NCI-H128 (cell line): ENCODE measurements at regions not wholly inside any gene's neighbourhood (a gene's known extent, or its start where the extent isn't known, plus 50 kb on each side); places are given as distances from the start of the nearest gene placed in this dataset.
"Not testable (repeated sequence)": the region's sequence is repeated elsewhere in the genome, so short reads cannot be mapped to it uniquely, and the experiment has no call there.

Experiments
- DNase-seq: peaks from one replicate; lab custom pipeline; 2025; ENCODE audit not compliant: unreplicated experiment; lab: John Stamatoyannopoulos, UW

GRCh38 chr15:53923741-53924140, 54.5 kb upstream of the UNC13C start:
- DNase-seq, result not testable (repeated sequence)

- DNase-seq, result peak; percentile 52
Measured at GRCh38 chr15:53918180-53919079, 59.8 kb upstream of the UNC13C start.

- DNase-seq, result no peak
Measured at GRCh38 chr15:53917109-53917508, 61.1 kb upstream of the UNC13C start.

DNA sequence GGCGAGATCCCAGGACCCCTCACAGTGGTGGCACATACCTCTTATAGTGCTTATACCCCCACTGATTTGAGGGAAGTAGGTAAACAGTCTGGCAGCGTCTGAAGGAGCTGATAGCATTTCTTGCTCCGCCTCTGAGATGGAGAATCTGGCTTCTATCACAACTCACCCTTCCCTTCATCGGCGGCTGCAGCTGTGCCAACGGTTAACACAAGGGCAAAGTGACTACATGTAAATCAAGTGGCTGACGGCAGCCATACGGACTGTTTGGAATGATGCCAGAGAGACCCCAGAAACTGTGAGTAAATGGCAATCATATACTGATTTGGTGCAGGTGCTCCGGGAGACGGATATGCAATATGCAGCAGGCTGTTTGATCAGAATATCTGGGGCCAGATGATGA, 66.8 kb upstream of the UNC13C start:
- no peak for DNase-seq

DNA sequence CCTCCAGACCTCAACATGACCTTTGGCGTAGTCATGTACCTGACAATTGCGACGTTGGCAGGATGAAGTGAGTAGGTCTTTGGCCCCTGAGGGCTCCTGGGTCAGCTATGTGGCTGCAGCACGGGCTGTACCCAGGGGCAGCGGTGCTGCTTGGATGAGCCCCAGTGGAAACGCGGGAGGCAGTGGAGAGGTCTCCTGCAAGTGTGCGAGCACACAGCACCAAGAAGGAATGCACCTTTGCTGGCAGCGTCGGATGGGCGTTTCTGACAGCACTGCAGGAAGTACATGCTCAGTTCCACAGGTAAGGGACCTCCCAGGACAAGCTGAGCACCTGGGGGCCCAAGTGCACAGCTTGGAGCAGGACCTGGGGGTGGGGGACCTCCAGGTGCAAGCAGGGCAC, 67.4 kb upstream of the UNC13C start:
- no peak for DNase-seq

GRCh38 chr15:53910236-53910849, 67.9 kb upstream of the UNC13C start:
- peak; percentile 0 for DNase-seq

DNA sequence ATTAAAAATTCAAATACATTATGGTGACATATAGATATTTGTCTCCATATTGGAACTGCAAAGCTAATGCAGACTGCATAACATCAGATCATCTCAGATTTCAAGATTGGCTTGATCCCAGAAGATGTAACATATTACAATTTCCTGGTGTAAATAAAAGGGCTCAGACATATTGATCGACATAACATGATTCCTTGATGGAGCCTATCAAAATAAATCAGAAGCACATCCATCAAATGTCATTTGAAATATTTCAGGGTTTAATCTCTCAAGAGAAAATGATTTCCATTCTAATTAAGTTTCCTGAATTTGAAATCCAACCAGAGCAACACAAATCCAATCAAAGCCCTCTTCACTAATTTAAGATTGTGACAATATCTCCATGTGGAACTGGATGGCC, 75.1 kb upstream of the UNC13C start:
- no peak for DNase-seq

GRCh38 chr15:53893468-53893867, 84.8 kb upstream of the UNC13C start:
- not testable (repeated sequence) for DNase-seq

DNA sequence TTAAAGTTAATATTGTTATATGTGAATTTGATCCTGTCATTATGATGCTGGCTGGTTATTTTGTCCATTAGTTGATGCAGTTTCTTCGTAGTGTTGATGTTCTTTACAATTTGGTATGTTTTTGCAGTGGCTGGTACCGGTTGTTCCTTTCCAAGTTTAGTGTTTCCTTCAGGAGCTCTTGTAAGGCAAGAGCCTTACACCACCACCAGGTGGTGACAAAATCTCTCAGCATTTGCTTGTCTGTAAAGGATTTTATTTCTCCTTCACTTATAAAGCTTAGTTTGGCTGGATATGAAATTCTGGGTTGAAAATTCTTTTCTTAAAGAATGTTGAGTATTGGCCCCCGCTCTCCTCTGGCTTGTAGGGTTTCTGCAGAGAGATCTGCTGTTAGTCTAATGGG, 86.4 kb upstream of the UNC13C start:
- not testable (repeated sequence) for DNase-seq

- no peak for DNase-seq
Measured at GRCh38 chr15:53884441-53884840, 93.8 kb upstream of the UNC13C start.

DNA sequence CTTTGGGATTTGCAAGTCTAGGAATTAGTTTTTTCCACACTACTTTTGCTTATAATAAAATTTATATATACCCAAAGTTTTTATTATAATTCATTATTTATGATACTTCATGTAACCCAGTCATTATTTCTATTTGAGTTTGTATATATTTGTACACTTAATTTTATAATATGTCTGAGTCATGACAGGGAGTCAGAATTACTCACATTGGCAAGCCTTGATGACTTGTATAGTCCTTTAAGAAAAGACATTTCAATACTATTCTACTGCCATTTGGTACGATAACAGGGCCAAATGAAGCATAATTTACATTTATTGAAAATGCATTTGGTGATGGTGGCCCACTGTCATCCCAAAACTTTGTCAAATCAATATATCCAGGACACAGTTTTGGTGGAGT, 95.9 kb upstream of the UNC13C start:
- no peak for DNase-seq

DNA sequence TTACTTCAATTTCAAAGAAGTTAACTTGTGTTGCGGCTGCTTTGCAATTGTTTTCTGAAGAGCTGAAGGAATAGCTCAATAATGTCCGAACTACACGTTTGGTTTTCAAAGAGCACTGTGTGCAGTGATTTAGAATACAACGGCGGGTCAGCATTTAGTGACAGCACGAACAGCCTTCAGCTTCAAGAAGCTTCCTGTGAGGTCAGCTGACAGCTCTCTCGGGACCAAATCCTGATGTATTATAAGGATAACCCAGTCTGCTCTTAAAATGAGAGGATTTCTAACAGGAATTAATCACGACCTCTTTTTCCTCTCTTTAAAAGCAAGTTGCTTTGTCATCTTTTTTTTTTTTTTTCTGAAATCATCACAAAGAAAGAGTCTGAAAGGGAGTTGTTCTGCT, 97.9 kb upstream of the UNC13C start:
- no peak for DNase-seq

- DNase-seq, result no peak
Measured at GRCh38 chr15:53875711-53876110, 102.5 kb upstream of the UNC13C start.

DNA sequence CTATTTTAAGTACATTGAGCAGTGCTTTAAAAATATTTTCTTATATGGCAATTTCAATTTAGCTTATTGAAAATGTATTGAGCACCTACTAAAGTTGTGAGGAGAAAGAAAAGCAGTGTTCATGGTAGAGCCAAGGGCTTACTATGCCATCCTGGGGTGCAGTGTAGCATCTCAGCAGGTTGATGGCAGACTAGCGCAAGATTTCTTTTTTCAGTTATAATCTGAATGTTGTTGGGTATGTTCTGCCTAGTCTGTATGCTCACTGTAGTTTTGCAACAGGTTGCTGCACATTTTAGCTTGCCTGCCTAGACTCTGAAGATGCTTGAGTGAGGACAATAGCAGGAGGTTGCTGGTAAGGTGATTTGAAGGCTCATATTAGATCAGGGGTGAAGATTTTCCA, 103.1 kb upstream of the UNC13C start:
- DNase-seq, result no peak

- DNase-seq, result no peak
Measured at GRCh38 chr15:53872410-53872809, 105.8 kb upstream of the UNC13C start.

DNA sequence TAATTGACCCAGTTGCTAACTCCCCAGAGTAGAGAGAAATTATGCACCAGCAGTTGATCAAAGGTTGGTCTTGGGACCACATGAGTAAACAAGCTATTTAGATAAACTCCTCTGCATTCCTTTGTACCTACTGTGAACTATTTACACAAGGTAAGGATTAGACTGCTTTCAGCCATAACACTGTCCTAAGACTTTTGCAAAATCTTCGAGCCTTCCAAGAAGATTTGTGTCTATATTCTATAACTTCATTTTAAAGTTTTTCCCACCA, 108.5 kb upstream of the UNC13C start:
- no peak for DNase-seq

GRCh38 chr15:53869044-53869805, 109.0 kb upstream of the UNC13C start:
- no peak for DNase-seq

DNA sequence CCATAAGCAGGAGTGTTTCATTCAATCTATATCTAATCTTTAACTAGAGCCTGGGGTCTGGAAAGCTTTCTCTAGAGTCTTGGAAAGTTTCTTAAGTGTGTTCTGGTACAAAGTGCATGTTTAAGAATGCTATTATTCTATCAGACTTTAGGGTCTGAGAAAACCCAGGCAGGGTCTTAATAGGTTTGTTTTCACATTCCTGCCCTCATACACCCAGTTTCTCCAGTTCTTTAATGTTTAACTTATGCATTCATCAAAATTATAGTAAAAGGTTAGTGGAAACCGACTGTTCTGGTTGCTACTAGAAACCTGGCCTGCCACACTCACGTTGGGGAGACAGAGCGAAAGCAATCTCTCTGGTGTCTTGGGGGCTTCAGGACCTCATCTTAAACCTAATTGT, 102.9 kb upstream of the WDR72 start:
- no peak for DNase-seq

DNA sequence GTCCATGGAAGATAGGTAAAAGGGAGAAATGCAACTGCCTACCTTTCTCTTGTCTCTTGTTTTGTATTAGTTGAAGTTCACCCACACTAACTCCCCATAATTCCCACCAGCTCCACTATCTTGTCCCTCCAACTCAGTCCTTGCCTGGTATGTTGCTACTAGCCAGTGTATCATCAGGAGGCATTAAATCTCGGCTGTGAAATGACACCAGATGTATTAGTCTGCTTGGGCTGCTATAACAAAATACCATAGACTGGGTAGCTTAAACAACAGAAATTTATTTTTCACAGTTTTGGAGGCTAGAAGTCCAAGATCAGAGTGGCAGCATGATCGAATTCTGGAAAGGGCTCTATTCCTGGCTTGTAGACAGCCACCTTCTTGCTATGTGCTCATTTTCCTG, 102.3 kb upstream of the WDR72 start:
- DNase-seq, result no peak

DNA sequence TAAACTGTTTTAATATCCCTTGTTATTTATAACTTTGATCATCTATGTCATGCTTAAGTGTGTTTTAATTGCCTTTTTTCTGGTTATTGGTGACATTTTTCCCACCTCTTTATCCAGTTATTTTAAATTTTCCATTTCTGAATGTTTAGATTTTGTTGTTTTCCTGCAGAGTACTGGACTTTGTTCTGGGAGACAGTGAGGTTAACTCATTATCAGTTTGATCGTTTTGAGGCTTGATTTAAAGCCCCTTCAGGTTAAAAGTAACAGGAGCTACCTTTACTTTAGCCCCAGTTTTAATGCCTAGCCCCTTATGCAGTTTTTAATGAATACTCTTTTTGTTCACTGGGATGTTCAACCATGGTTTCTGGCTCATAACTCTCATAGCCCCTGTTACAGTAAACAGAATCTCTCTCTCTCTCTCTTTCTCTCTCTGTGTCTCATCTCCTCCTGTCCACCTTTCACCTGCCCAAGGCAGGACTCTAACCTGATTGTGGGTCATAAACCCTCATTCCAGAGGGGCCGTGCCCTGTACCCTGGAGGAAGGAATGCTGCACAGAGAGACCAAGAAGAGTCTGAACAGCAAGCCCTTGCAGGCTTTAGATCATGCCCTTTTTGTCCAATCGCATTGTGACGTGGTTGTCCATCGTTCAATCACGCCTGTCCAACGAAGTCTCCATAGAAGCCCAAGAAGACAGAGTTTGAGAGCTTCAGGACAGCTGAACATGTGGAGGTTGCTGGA, 91.8 kb upstream of the WDR72 start:
- no peak for DNase-seq

DNA sequence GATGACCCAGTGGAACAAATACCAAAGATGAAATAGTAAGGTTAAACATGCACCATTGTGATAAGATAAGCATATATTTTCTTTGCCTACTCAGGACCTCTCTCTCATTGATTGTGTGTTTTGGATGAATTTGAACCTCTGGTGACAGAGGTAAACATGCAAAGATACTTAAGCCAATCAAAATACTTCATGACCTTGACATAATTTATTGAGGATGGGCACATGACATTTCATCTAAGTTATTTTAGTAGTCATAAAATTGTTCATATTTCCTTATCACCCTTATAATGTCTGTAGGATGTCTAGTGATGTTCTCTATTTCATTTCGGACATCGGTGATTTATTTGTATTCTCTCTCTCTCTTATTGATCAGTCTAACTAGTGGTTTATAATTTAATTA, 88.3 kb upstream of the WDR72 start:
- no peak for DNase-seq
